ENCODE measurements at regions not wholly inside any gene's neighbourhood (a gene's known extent, or its start where the extent isn't known, plus 50 kb on each side); places are given as distances from the start of the nearest gene placed in this dataset.

- Histone ChIP-seq H3K27me3 (replicated peaks in 1 of 2; ENCODE audit: control insufficient read depth in 2 of 2, insufficient read depth in 2 of 2, low read length in 1 of 2) (no peaks in the 10 kb centered on the region), H3K36me3 (ENCODE audit: control insufficient read depth in 2 of 2, insufficient read depth in 2 of 2, low read length in 1 of 2) (no peaks in the 10 kb centered on the region), H3K4me3 (no peak overlapping the region), H3K9ac (ENCODE audit: control insufficient read depth, insufficient read depth, low read length) (no peak overlapping the region), H3K9me3 (replicated peaks; ENCODE audit: control insufficient read depth, insufficient read depth, low read length) (no peaks in the 10 kb centered on the region), H2AFZ (ENCODE audit: control insufficient read depth, low read depth, low read length) (no peak overlapping the region), H3K27ac (ENCODE audit: control insufficient read depth, insufficient read depth) (no peak overlapping the region), H3K79me2 (ENCODE audit: control insufficient read depth, insufficient read depth, low read length) (no peaks in the 10 kb centered on the region), H4K20me1 (ENCODE audit: control insufficient read depth, insufficient read depth) (no peaks in the 10 kb centered on the region), H3K4me2 (ENCODE audit: control insufficient read depth, insufficient read depth) (no peak overlapping the region), H3K4me1 (ENCODE audit: control insufficient read depth, insufficient read depth, low read length) (no peaks in the 10 kb centered on the region)
- ChIA-PET POLR2A (interaction anchor here (1.0 kb wide), 1 partner anchor 30 kb away, joined by 3 read pairs; no protein-coding TSS in a partner anchor), SMC1A (ENCODE audit: uncharacterized antibody, unreplicated experiment) (interaction anchor here (1.0 to 1.1 kb wide), 3 partner anchors 8 to 106 kb away, joined by 3 to 4 read pairs (median 3); no protein-coding TSS in a partner anchor), CTCF (interaction anchor here (0.8 to 1.7 kb wide), 4 partner anchors 25 to 106 kb away, joined by 3 to 4 read pairs (median 3); no protein-coding TSS in a partner anchor), RAD21 (ENCODE audit: unreplicated experiment) (no interaction called here)
- TF ChIP-seq SRF (IDR thresholded peaks at IDR 0.05; ENCODE audit: low read depth in 2 of 2, low read length in 2 of 2) (no peak), CHD4 (IDR thresholded peaks at IDR 0.05) (no peak), SREBF2 (IDR thresholded peaks at IDR 0.05; ENCODE audit: low read length) (no peak), MEF2B (IDR thresholded peaks at IDR 0.05; ENCODE audit: partially characterized antibody, poor library complexity, severe bottlenecking) (no peak), YY1 (IDR thresholded peaks at IDR 0.05; ENCODE audit: low read depth, low read length) (no peak), SIX5 (IDR thresholded peaks at IDR 0.05; ENCODE audit: low read depth, low read length, severe bottlenecking) (no peak)
- DNase-seq (ENCODE audit: low read depth, low spot score) (no peak), ATAC-seq (no peak), FAIRE-seq (no peak)
- WGBS (ENCODE audit: insufficient coverage, insufficient replicate concordance, low lambda C conversion rate, missing lambda C conversion rate) = 35% methylated on average over 1 of the region's 1 CpG
- no TSS peak for BruUV-seq (replicated peaks)
- intact Hi-C loops (cut with micrococcal nuclease; ENCODE audit: unreplicated experiment) (no loop called here), in situ Hi-C loops (cut with MboI) (no loop called here)
These were observed 63.1 kb downstream of the NIBAN1 start for GRCh38 chr1:184911103-184911745.

- ChIA-PET CTCF (interaction anchor here (1.7 kb wide), 1 partner anchor 25 kb away, joined by 4 read pairs; no protein-coding TSS in a partner anchor), SMC1A (ENCODE audit: uncharacterized antibody, unreplicated experiment) (interaction anchor here (1.5 kb wide), 1 partner anchor 27 kb away, joined by 3 read pairs; no protein-coding TSS in a partner anchor), RAD21 (ENCODE audit: unreplicated experiment) (no interaction called here), POLR2A (no interaction called here)
- ATAC-seq (no peak), FAIRE-seq (no peak), DNase-seq (ENCODE audit: low read depth, low spot score) (no peak)
- H3K4me2 ChIP-seq (ENCODE audit: control insufficient read depth, insufficient read depth) = no peak overlapping the region
- no TSS peak for BruUV-seq (replicated peaks)
- H3K4me1 ChIP-seq (ENCODE audit: control insufficient read depth, insufficient read depth, low read length) = peaks cover 2% of the 10 kb centered on the region
- intact Hi-C loops (cut with micrococcal nuclease; ENCODE audit: unreplicated experiment) (no loop called here), in situ Hi-C loops (cut with MboI) (no loop called here)
- H3K36me3 ChIP-seq (ENCODE audit: control insufficient read depth in 2 of 2, insufficient read depth in 2 of 2, low read length in 1 of 2) = no peaks in the 10 kb centered on the region
- H3K9me3 ChIP-seq (replicated peaks; ENCODE audit: control insufficient read depth, insufficient read depth, low read length) = no peaks in the 10 kb centered on the region
- no peaks in the 10 kb centered on the region for H3K79me2 ChIP-seq (ENCODE audit: control insufficient read depth, insufficient read depth, low read length)
- 82% methylated on average over 3 of the region's 3 CpGs for WGBS (ENCODE audit: insufficient coverage, insufficient replicate concordance, low lambda C conversion rate, missing lambda C conversion rate)
- H2AFZ ChIP-seq (ENCODE audit: control insufficient read depth, low read depth, low read length) = no peak overlapping the region
- H3K27ac ChIP-seq (ENCODE audit: control insufficient read depth, insufficient read depth) = no peak overlapping the region
- no peak overlapping the region for H3K4me3 ChIP-seq
- H4K20me1 ChIP-seq (ENCODE audit: control insufficient read depth, insufficient read depth) = no peaks in the 10 kb centered on the region
- no peak overlapping the region for H3K9ac ChIP-seq (ENCODE audit: control insufficient read depth, insufficient read depth, low read length)
- no peaks in the 10 kb centered on the region for H3K27me3 ChIP-seq (replicated peaks in 1 of 2; ENCODE audit: control insufficient read depth in 2 of 2, insufficient read depth in 2 of 2, low read length in 1 of 2)
- TF ChIP-seq STAT1 (conservative IDR thresholded peaks at IDR 0.05) = no peak
- TF ChIP-seq PAX5 (IDR thresholded peaks at IDR 0.05; ENCODE audit: borderline replicate concordance, low read depth, low read length) = no peak
- TF ChIP-seq BMI1 (IDR thresholded peaks at IDR 0.05; ENCODE audit: borderline replicate concordance) = no peak
- no peak for TF ChIP-seq IKZF2 (IDR thresholded peaks at IDR 0.05)
- TF ChIP-seq ELK1 (IDR thresholded peaks at IDR 0.05; ENCODE audit: low read depth, low read length) = no peak
- no peak for TF ChIP-seq SIN3A (IDR thresholded peaks at IDR 0.05; ENCODE audit: low read depth, low read length)
- TF ChIP-seq, protein P1, sequence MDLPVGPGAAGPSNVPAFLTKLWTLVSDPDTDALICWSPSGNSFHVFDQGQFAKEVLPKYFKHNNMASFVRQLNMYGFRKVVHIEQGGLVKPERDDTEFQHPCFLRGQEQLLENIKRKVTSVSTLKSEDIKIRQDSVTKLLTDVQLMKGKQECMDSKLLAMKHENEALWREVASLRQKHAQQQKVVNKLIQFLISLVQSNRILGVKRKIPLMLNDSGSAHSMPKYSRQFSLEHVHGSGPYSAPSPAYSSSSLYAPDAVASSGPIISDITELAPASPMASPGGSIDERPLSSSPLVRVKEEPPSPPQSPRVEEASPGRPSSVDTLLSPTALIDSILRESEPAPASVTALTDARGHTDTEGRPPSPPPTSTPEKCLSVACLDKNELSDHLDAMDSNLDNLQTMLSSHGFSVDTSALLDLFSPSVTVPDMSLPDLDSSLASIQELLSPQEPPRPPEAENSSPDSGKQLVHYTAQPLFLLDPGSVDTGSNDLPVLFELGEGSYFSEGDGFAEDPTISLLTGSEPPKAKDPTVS (IDR thresholded peaks at IDR 0.05; ENCODE audit: low read depth, low read length) = no peak
- TF ChIP-seq EP300 (IDR thresholded peaks at IDR 0.05; ENCODE audit: borderline replicate concordance in 1 of 2, control insufficient read depth in 1 of 2, low read depth in 2 of 2, low read length in 2 of 2) = no peak
- no peak for TF ChIP-seq SUZ12 (IDR thresholded peaks at IDR 0.05; ENCODE audit: unreplicated experiment)
- TF ChIP-seq NR2C2 (IDR thresholded peaks at IDR 0.05; ENCODE audit: borderline replicate concordance, control insufficient read depth, insufficient read length, low read depth) = no peak
These were observed 63.6 kb downstream of the NIBAN1 start for GRCh38 chr1:184910691-184911091.

Measured in GM12878 (cell line).